SIG-M5 treated with dmso at 0.1 percent for 504 hours (cell line): ENCODE measurements at regions not wholly inside any gene's neighbourhood (a gene's known extent, or its start where the extent isn't known, plus 50 kb on each side); places are given as distances from the start of the nearest gene placed in this dataset.

ENCODE experiments used
- DNase-seq: peaks from one replicate; lab custom pipeline; 2025; ENCODE audit not compliant: unreplicated experiment; lab: John Stamatoyannopoulos, UW

- no peak for DNase-seq
These were observed 109.8 kb upstream of the HNRNPU start for GRCh38 chr1:244974106-244974505.

- peak; percentile 65 for DNase-seq
These were observed 107.3 kb upstream of the HNRNPU start for GRCh38 chr1:244971552-244972216.

GRCh38 chr1:244970744-244971551 lies 106.6 kb upstream of the HNRNPU start:
- DNase-seq: peak; percentile 97

GRCh38 chr1:244970236-244970743 lies 105.9 kb upstream of the HNRNPU start:
- peak; percentile 89 for DNase-seq

GRCh38 chr1:244969355-244970235 lies 105.3 kb upstream of the HNRNPU start:
- DNase-seq: peak; percentile 89

- no peak for DNase-seq
These were observed 104.5 kb upstream of the HNRNPU start for GRCh38 chr1:244968881-244969280.

GRCh38 chr1:244968471-244968871 lies 104.1 kb upstream of the HNRNPU start:
- DNase-seq: no peak

- no peak for DNase-seq
These were observed 102.8 kb upstream of the HNRNPU start for GRCh38 chr1:244967159-244967558.

GRCh38 chr1:244965185-244966030 lies 101.1 kb upstream of the HNRNPU start:
- DNase-seq: no peak

GRCh38 chr1:244964112-244964971 lies 100.0 kb upstream of the HNRNPU start:
- no peak for DNase-seq

- DNase-seq: peak; percentile 18
These were observed 99.0 kb upstream of the HNRNPU start for GRCh38 chr1:244963231-244963826.

GRCh38 chr1:244962130-244962529 lies 97.8 kb upstream of the HNRNPU start:
- no peak for DNase-seq

GRCh38 chr1:244960904-244961303 lies 96.6 kb upstream of the HNRNPU start:
- DNase-seq: no peak

GRCh38 chr1:244958593-244958992 lies 94.2 kb upstream of the HNRNPU start:
- DNase-seq: no peak

- no peak for DNase-seq
These were observed 93.2 kb upstream of the HNRNPU start for GRCh38 chr1:244957525-244957924.

- no peak for DNase-seq
These were observed 92.8 kb upstream of the HNRNPU start for GRCh38 chr1:244957122-244957521.

GRCh38 chr1:244955661-244956060 lies 91.3 kb upstream of the HNRNPU start:
- no peak for DNase-seq

GRCh38 chr1:244954359-244954758 lies 90.0 kb upstream of the HNRNPU start:
- no peak for DNase-seq

- DNase-seq: peak; percentile 61
These were observed 89.6 kb upstream of the HNRNPU start for GRCh38 chr1:244953901-244954300.
